IMR-90 (cell line): ENCODE measurements at regions not wholly inside any gene's neighbourhood (a gene's known extent, or its start where the extent isn't known, plus 50 kb on each side); places are given as distances from the start of the nearest gene placed in this dataset.

Experiments
- ATAC-seq: fragments of 200-7000 bp; cut with Tn5 transposase; 2 replicates; pipeline ENCODE4 v1.9.1; 2020; ENCODE audit warnings: low read depth, mild to moderate bottlenecking, moderate library complexity
- BruUV-seq: library from RNA; stranded (reverse); fragments of 400-500 nt; replicated peaks from 2 replicates; lab custom pipeline; 2021; lab: Mats Ljungman, UMichigan
- CTCF ChIA-PET: fragments of 300-600 bp; formaldehyde crosslinking; extraction: SDS; loops from one replicate; lab custom pipeline; 2021; ENCODE audit warnings: antibody characterized with exemption; lab: Yijun Ruan, JAX
- POLR2A ChIA-PET: fragments of 300-600 bp; sonication (Branson Sonifier 250); formaldehyde crosslinking; loops from one replicate; lab custom pipeline; 2022; ENCODE audit warnings: antibody characterized with exemption; ENCODE audit not compliant: unreplicated experiment; lab: Charles Lee
- DNase-seq: peaks from one replicate; pipeline ENCODE4 v3.0.0; 2013
- H2AFZ ChIP-seq: replicated peaks from 2 replicates; pipeline ENCODE3; 2013; ENCODE audit warnings: low read length, mild to moderate bottlenecking; ENCODE audit not compliant: poor library complexity
- H2AK5ac ChIP-seq: 2 replicates; pipeline ENCODE4 v1.6.1; 2013; ENCODE audit warnings: low read depth, low read length, inconsistent platforms
- H2AK9ac ChIP-seq: replicated peaks from 2 replicates; pipeline ENCODE3; 2013; ENCODE audit warnings: mild to moderate bottlenecking, low read depth, low read length, moderate library complexity; ENCODE audit not compliant: poor library complexity
- H2BK120ac ChIP-seq: 2 replicates; pipeline ENCODE4 v1.6.1; 2013; ENCODE audit warnings: low read depth, low read length, inconsistent platforms
- H2BK15ac ChIP-seq: 3 replicates; pipeline ENCODE4 v1.6.1; 2013; ENCODE audit warnings: low read depth, low read length, inconsistent platforms
- H2BK20ac ChIP-seq: 2 replicates; pipeline ENCODE4 v1.6.1; 2013; ENCODE audit warnings: low read depth, mild to moderate bottlenecking, inconsistent platforms, low read length, moderate library complexity
- H2BK5ac ChIP-seq: 2 replicates; pipeline ENCODE4 v1.6.1; 2013; ENCODE audit warnings: mild to moderate bottlenecking, low read depth, low read length, inconsistent platforms; ENCODE audit not compliant: poor library complexity, severe bottlenecking
- H3K14ac ChIP-seq: replicated peaks from 2 replicates; pipeline ENCODE4 v1.6.1; 2013; ENCODE audit warnings: low read depth, low read length, inconsistent platforms
- H3K18ac ChIP-seq: 2 replicates; pipeline ENCODE4 v1.6.1; 2013; ENCODE audit warnings: low read depth, low read length, control low read depth
- H3K23ac ChIP-seq: 2 replicates; pipeline ENCODE4 v1.6.1; 2013; ENCODE audit warnings: low read depth, low read length, inconsistent platforms
- H3K27ac ChIP-seq: 2 replicates; pipeline ENCODE4 v1.5.1; 2013; ENCODE audit warnings: mild to moderate bottlenecking, control low read depth, low read length; ENCODE audit not compliant: insufficient read depth
- H3K27me3 ChIP-seq: 2 replicates; pipeline ENCODE4 v1.6.1; 2013; ENCODE audit warnings: low read length; ENCODE audit not compliant: control insufficient read depth, insufficient read depth
- H3K36me3 ChIP-seq: 2 replicates; pipeline ENCODE4 v1.6.1; 2013; ENCODE audit warnings: low read length, mixed read lengths; ENCODE audit not compliant: control insufficient read depth, insufficient read depth
- H3K4ac ChIP-seq: 2 replicates; pipeline ENCODE4 v1.6.1; 2013; ENCODE audit warnings: low read depth, low read length, inconsistent platforms
- H3K4me1 ChIP-seq: 2 replicates; pipeline ENCODE4 v1.6.1; 2013; ENCODE audit warnings: low read length, mixed read lengths; ENCODE audit not compliant: control insufficient read depth, insufficient read depth
- H3K4me2 ChIP-seq: 2 replicates; pipeline ENCODE4 v1.6.1; 2013; ENCODE audit warnings: low read depth, mild to moderate bottlenecking, control low read depth, low read length, moderate library complexity
- H3K4me3 ChIP-seq: 2 replicates; pipeline ENCODE4 v1.5.1; 2013; ENCODE audit warnings: low read depth, mild to moderate bottlenecking, control low read depth, low read length, moderate library complexity; ENCODE audit not compliant: insufficient read depth
- H3K56ac ChIP-seq: 2 replicates; pipeline ENCODE4 v1.6.1; 2013; ENCODE audit warnings: low read length, inconsistent platforms; ENCODE audit not compliant: insufficient read depth; ENCODE audit errors: extremely low read depth
- H3K79me1 ChIP-seq, 2 experiments: 2 replicates each; pipeline ENCODE4 v1.6.1; 2013; ENCODE audit warnings: low read length in 2 of 2, inconsistent platforms in 1 of 2, low read depth in 1 of 2
- H3K9ac ChIP-seq: 2 replicates; pipeline ENCODE4 v1.6.1; 2013; ENCODE audit warnings: low read depth, low read length, control low read depth
- H3K9me1 ChIP-seq: 2 replicates; pipeline ENCODE4 v1.6.1; 2013; ENCODE audit warnings: low read length, inconsistent platforms; ENCODE audit not compliant: insufficient read depth
- H3K9me3 ChIP-seq: 2 replicates; pipeline ENCODE4 v1.6.1; 2013; ENCODE audit warnings: low read length; ENCODE audit not compliant: control insufficient read depth, insufficient read depth
- H4K20me1 ChIP-seq: 2 replicates; pipeline ENCODE4 v1.6.1; 2013; ENCODE audit warnings: low read length, inconsistent platforms; ENCODE audit not compliant: insufficient read depth
- H4K5ac ChIP-seq: 2 replicates; pipeline ENCODE4 v1.6.1; 2013; ENCODE audit warnings: mild to moderate bottlenecking, low read depth, low read length, control low read depth
- H4K8ac ChIP-seq, 2 experiments: 2 replicates each; pipeline ENCODE4 v1.6.1; 2013; ENCODE audit warnings: low read depth in 2 of 2, low read length in 2 of 2, control low read depth in 1 of 2, inconsistent platforms in 1 of 2
- H4K91ac ChIP-seq: 2 replicates; pipeline ENCODE4 v1.6.1; 2013; ENCODE audit warnings: low read depth, low read length, inconsistent platforms; ENCODE audit not compliant: insufficient read depth
- CEBPB ChIP-seq: IDR thresholded peaks from 2 replicates; pipeline ENCODE4 v1.6.1; 2012; ENCODE audit warnings: low read depth, low read length, improper control_type of control experiment
- CHD1 ChIP-seq: IDR thresholded peaks from 2 replicates; pipeline ENCODE4 v1.6.1; 2012; ENCODE audit warnings: low read depth, low read length, improper control_type of control experiment
- MAZ ChIP-seq: IDR thresholded peaks from 2 replicates; pipeline ENCODE4 v1.6.1; 2012; ENCODE audit warnings: low read depth, mild to moderate bottlenecking, low read length, improper control_type of control experiment, moderate library complexity, borderline replicate concordance
- NFE2L2 ChIP-seq: fragments of 150-350 bp; IDR thresholded peaks from 2 replicates; pipeline ENCODE4 v1.6.1; 2016; ENCODE audit warnings: low read depth, mild to moderate bottlenecking, low read length
- POLR2A ChIP-seq: IDR thresholded peaks from 2 replicates; pipeline ENCODE4 v1.6.1; 2012; ENCODE audit warnings: mild to moderate bottlenecking, low read depth, low read length
- RAD21 ChIP-seq: IDR thresholded peaks from 2 replicates; pipeline ENCODE4 v1.6.1; 2012; ENCODE audit warnings: low read length, improper control_type of control experiment
- RCOR1 ChIP-seq: IDR thresholded peaks from 2 replicates; pipeline ENCODE4 v1.6.1; 2012; ENCODE audit warnings: mild to moderate bottlenecking, low read length, improper control_type of control experiment; ENCODE audit not compliant: insufficient replicate concordance
- RFX5 ChIP-seq: IDR thresholded peaks from 2 replicates; pipeline ENCODE4 v1.8.0; 2012; ENCODE audit warnings: low read depth, mild to moderate bottlenecking, low read length, moderate library complexity
- SMC3 ChIP-seq: fragments of 150-350 bp; IDR thresholded peaks from 2 replicates; pipeline ENCODE4 v1.6.1; 2016; ENCODE audit warnings: low read depth, mild to moderate bottlenecking, antibody characterized with exemption, low read length, moderate library complexity
- WGBS, 2 experiments: methylation state at CpG; one replicate each; pipeline versions ENCODE4 v1.1.5 to v1.1.7; 2013; ENCODE audit warnings: missing lambda C conversion rate in 2 of 2; ENCODE audit not compliant: insufficient read length in 1 of 2; ENCODE audit errors: extremely low coverage in 2 of 2; 5-methylcytosine and 5-hydroxymethylcytosine counted together
- dilution Hi-C: fragments of 300-500 bp; cut with HindIII; formaldehyde crosslinking; loops from one replicate; pipeline ENCODE4 v1.14.3; 2018; ENCODE audit warnings: low sequenced_read_pairs; ENCODE audit not compliant: unreplicated experiment
- in situ Hi-C: fragments of 300-500 bp; cut with MboI; formaldehyde crosslinking; loops from 3 replicates; pipeline ENCODE4 v1.14.3; 2019; ENCODE audit warnings: low sequenced_read_pairs, inconsistent platforms, mixed read lengths
- intact Hi-C: fragments of 100-400 bp; cut with micrococcal nuclease; formaldehyde crosslinking; loops from 2 replicates; pipeline ENCODE4 v1.10.0; 2022

- no peak overlapping the region for H3K18ac ChIP-seq
- POLR2A ChIA-PET, result no interaction called here
- no TSS peak for BruUV-seq
- no peak overlapping the region for H3K56ac ChIP-seq
- intact Hi-C loops (no loop called here), dilution Hi-C loops (no loop called here), in situ Hi-C loops (no loop called here)
- no peaks in the 10 kb centered on the region for H4K20me1 ChIP-seq
- no peak overlapping the region for H3K23ac ChIP-seq
- no peak overlapping the region for H3K9ac ChIP-seq
- H3K4ac ChIP-seq, result no peak overlapping the region
- H2BK15ac ChIP-seq, result no peak overlapping the region
- H3K14ac ChIP-seq, result no peak overlapping the region
- ATAC-seq (no peak), DNase-seq (no peak)
- H3K27me3 ChIP-seq, result no peaks in the 10 kb centered on the region
- H2AFZ ChIP-seq, result no peak overlapping the region
- H3K36me3 ChIP-seq, result no peaks in the 10 kb centered on the region
- H3K27ac ChIP-seq, result no peak overlapping the region
- H3K79me1 ChIP-seq, result no peaks in the 10 kb centered on the region
- H3K9me3 ChIP-seq, result no peaks in the 10 kb centered on the region
- H3K9me1 ChIP-seq, result no peaks in the 10 kb centered on the region
- H3K4me1 ChIP-seq, result no peaks in the 10 kb centered on the region
- no peak overlapping the region for H2BK5ac ChIP-seq
- H2BK20ac ChIP-seq, result no peak overlapping the region
- H3K4me2 ChIP-seq, result no peak overlapping the region
- no peak overlapping the region for H4K91ac ChIP-seq
- no peak overlapping the region for H4K5ac ChIP-seq
- H2BK120ac ChIP-seq, result no peak overlapping the region
- H4K8ac ChIP-seq, result no peak overlapping the region
- CTCF ChIA-PET, result no interaction called here
- H2AK9ac ChIP-seq, result no peak overlapping the region
- TF ChIP-seq CEBPB (no peak), CHD1 (no peak), MAZ (no peak), POLR2A (no peak), RFX5 (no peak), RAD21 (no peak), SMC3 (no peak), NFE2L2 (no peak), RCOR1 (no peak)
- WGBS, 2 experiments, result no CpG with 5 or more reads among the region's 1 CpG
- H3K4me3 ChIP-seq, result no peak overlapping the region
- H2AK5ac ChIP-seq, result no peak overlapping the region
These were observed 207.4 kb upstream of the APOOL start for GRCh38 chrX:84796321-84796720.
